Trophoblast cell (in vitro differentiated cells and primary cell): ENCODE measurements at regions not wholly inside any gene's neighbourhood (a gene's known extent, or its start where the extent isn't known, plus 50 kb on each side); places are given as distances from the start of the nearest gene placed in this dataset.

ENCODE experiments used
- DNase-seq, 2 donors: peaks; one replicate each; pipeline ENCODE4 v3.0.0-alpha.2; 2016
- H2AFZ ChIP-seq: 2 replicates; pipeline ENCODE4 v1.6.1; 2013; ENCODE audit warnings: low read length, moderate library complexity, mild to moderate bottlenecking; ENCODE audit not compliant: insufficient read depth, poor library complexity
- H2AK5ac ChIP-seq: 2 replicates; pipeline ENCODE4 v1.6.1; 2013; ENCODE audit warnings: mild to moderate bottlenecking, low read length
- H2BK120ac ChIP-seq: 2 replicates; pipeline ENCODE4 v1.6.1; 2013; ENCODE audit warnings: low read length, mild to moderate bottlenecking, moderate library complexity; ENCODE audit not compliant: insufficient read depth, poor library complexity
- H2BK12ac ChIP-seq: 2 replicates; pipeline ENCODE4 v1.6.1; 2013; ENCODE audit warnings: mild to moderate bottlenecking, low read length, moderate library complexity
- H2BK5ac ChIP-seq: 2 replicates; pipeline ENCODE4 v1.6.1; 2013; ENCODE audit warnings: low read length, low read depth, moderate library complexity, mild to moderate bottlenecking; ENCODE audit not compliant: poor library complexity
- H3K14ac ChIP-seq: 2 replicates; pipeline ENCODE4 v1.6.1; 2013; ENCODE audit warnings: mild to moderate bottlenecking, low read length
- H3K18ac ChIP-seq: 2 replicates; pipeline ENCODE4 v1.6.1; 2013; ENCODE audit warnings: mild to moderate bottlenecking, low read length
- H3K23ac ChIP-seq: 2 replicates; pipeline ENCODE4 v1.6.1; 2013; ENCODE audit warnings: low read length
- H3K27ac ChIP-seq: 2 replicates; pipeline ENCODE4 v1.5.1; 2013; ENCODE audit warnings: low read depth, mild to moderate bottlenecking, inconsistent platforms, low read length, moderate library complexity
- H3K27me3 ChIP-seq: 2 replicates; pipeline ENCODE4 v1.6.1; 2013; ENCODE audit warnings: inconsistent platforms, mild to moderate bottlenecking, low read length, moderate library complexity; ENCODE audit not compliant: insufficient read depth
- H3K36me3 ChIP-seq, 2 experiments: 1 replicate in 1 of 2; 2 replicates in 1 of 2; pipeline ENCODE4 v1.6.1; 2013; ENCODE audit warnings: low read length in 2 of 2, mild to moderate bottlenecking in 2 of 2, moderate library complexity in 1 of 2; ENCODE audit not compliant: insufficient read depth in 2 of 2, control insufficient read depth in 1 of 2
- H3K4ac ChIP-seq: 2 replicates; pipeline ENCODE4 v1.6.1; 2013; ENCODE audit warnings: low read depth, mild to moderate bottlenecking, low read length, moderate library complexity
- H3K4me1 ChIP-seq, 2 experiments: 1 replicate in 1 of 2; 2 replicates in 1 of 2; pipeline ENCODE4 v1.6.1; 2013; ENCODE audit warnings: low read length in 2 of 2, mild to moderate bottlenecking in 2 of 2, moderate library complexity in 1 of 2; ENCODE audit not compliant: insufficient read depth in 2 of 2, control insufficient read depth in 1 of 2
- H3K4me2 ChIP-seq: 2 replicates; pipeline ENCODE4 v1.6.1; 2013; ENCODE audit warnings: inconsistent platforms, mild to moderate bottlenecking, low read length, moderate library complexity
- H3K4me3 ChIP-seq: 2 replicates; pipeline ENCODE4 v1.5.1; 2013; ENCODE audit warnings: mild to moderate bottlenecking, low read depth, low read length, inconsistent platforms
- H3K79me1 ChIP-seq: one replicate; pipeline ENCODE4 v1.6.1; 2013; ENCODE audit warnings: low read length
- H3K79me2 ChIP-seq: 2 replicates; pipeline ENCODE4 v1.6.1; 2013; ENCODE audit warnings: low read length, mild to moderate bottlenecking; ENCODE audit not compliant: control insufficient read depth, insufficient read depth, poor library complexity
- H3K9ac ChIP-seq: 2 replicates; pipeline ENCODE4 v1.6.1; 2013; ENCODE audit warnings: mild to moderate bottlenecking, low read length
- H3K9me3 ChIP-seq: 2 replicates; pipeline ENCODE4 v1.6.1; 2013; ENCODE audit warnings: low read depth, mild to moderate bottlenecking, control low read depth, inconsistent platforms, low read length; ENCODE audit not compliant: insufficient read depth
- H4K12ac ChIP-seq: 2 replicates; pipeline ENCODE4 v1.6.1; 2013; ENCODE audit warnings: low read depth, mild to moderate bottlenecking, low read length, moderate library complexity
- H4K8ac ChIP-seq: 2 replicates; pipeline ENCODE4 v1.6.1; 2013; ENCODE audit warnings: low read depth, mild to moderate bottlenecking, low read length, moderate library complexity
- H4K91ac ChIP-seq: one replicate; pipeline ENCODE4 v1.6.1; 2013; ENCODE audit warnings: low read depth, mild to moderate bottlenecking, low read length, moderate library complexity
- WGBS: extraction: QIAGEN DNeasy Blood & Tissue Kit; methylation state at CpG from one replicate; pipeline ENCODE4 v1.1.7; 2013; ENCODE audit warnings: missing lambda C conversion rate; ENCODE audit not compliant: insufficient read length, insufficient coverage; ENCODE audit errors: extremely low coverage; 5-methylcytosine and 5-hydroxymethylcytosine counted together

GRCh38 chr11:22084564-22084963 lies 108.3 kb upstream of the ANO5 start:
- no peak overlapping the region for H2BK120ac ChIP-seq
- H3K9me3 ChIP-seq: no peaks in the 10 kb centered on the region
- no peak overlapping the region for H2AFZ ChIP-seq
- no peak overlapping the region for H2BK12ac ChIP-seq
- no peak overlapping the region for H3K4ac ChIP-seq
- H3K27me3 ChIP-seq: no peaks in the 10 kb centered on the region
- no peak overlapping the region for H4K91ac ChIP-seq
- H3K4me3 ChIP-seq: no peak overlapping the region
- no peak overlapping the region for H3K27ac ChIP-seq
- H4K12ac ChIP-seq: no peak overlapping the region
- no peak for DNase-seq
- H3K23ac ChIP-seq: no peak overlapping the region
- H2BK5ac ChIP-seq: no peak overlapping the region
- H3K79me1 ChIP-seq: no peaks in the 10 kb centered on the region
- no peak overlapping the region for H2AK5ac ChIP-seq
- no peaks in the 10 kb centered on the region for H3K4me1 ChIP-seq
- H3K4me2 ChIP-seq: no peak overlapping the region
- no peak overlapping the region for H4K8ac ChIP-seq
- no peaks in the 10 kb centered on the region for H3K36me3 ChIP-seq
- no peaks in the 10 kb centered on the region for H3K79me2 ChIP-seq
- no peak overlapping the region for H3K14ac ChIP-seq
- H3K9ac ChIP-seq: no peak overlapping the region
- no peak overlapping the region for H3K18ac ChIP-seq

DNA sequence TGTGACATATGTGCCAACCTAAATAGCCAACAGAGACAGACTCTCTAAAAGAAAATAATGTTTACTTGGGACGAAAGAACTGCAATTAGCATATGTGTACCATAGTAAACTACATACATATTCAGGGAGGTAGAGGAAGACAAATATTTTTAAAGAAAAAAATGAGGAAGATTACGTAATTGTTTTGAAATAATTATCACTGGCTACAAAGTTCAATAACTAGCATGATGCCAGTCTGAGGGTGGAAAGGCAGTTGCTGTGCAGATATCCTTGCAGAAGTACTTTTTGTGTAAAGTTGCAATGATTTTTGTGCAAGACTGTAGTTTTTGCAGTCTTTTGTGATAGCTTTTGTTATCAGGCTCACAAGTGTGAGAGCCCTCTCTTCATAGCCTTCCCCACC lies 103.3 kb upstream of the ANO5 start:
- Histone ChIP-seq H4K8ac (no peak overlapping the region), H3K4me1 (no peaks in the 10 kb centered on the region), H3K9ac (no peak overlapping the region), H2BK12ac (no peak overlapping the region), H3K9me3 (no peaks in the 10 kb centered on the region), H3K27me3 (no peaks in the 10 kb centered on the region), H3K4me3 (no peak overlapping the region), H2AK5ac (no peak overlapping the region), H3K27ac (no peak overlapping the region), H4K12ac (no peak overlapping the region), H3K23ac (no peak overlapping the region), H3K79me1 (no peaks in the 10 kb centered on the region), H3K4ac (no peak overlapping the region), H3K4me2 (no peak overlapping the region), H2BK120ac (no peak overlapping the region), H3K18ac (no peak overlapping the region), H3K14ac (no peak overlapping the region), H3K79me2 (no peaks in the 10 kb centered on the region), H2AFZ (no peak overlapping the region), H2BK5ac (no peak overlapping the region), H4K91ac (no peak overlapping the region), H3K36me3 (no peaks in the 10 kb centered on the region)
- no peak for DNase-seq
- no CpG with 5 or more reads among the region's 2 CpGs for WGBS

DNA sequence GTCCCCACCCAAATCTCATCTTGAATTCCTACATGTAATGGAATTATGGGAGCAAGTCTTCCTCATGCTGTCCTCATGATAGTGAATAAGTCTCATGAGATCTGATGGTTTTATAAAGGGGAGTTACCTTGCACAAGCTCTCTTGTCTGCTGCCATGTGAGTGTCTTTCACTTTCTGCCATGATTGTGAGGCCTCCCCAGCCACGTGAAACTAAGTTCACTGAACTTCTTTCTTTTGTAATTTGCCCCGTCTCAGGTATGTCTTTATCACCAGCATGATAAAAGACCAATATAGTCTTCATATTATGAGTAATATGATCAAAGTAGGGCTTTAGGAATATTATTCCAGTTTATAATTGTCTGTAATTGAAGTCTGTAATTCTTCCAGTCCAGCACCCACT lies 86.3 kb upstream of the ANO5 start:
- H3K27me3 ChIP-seq: no peaks in the 10 kb centered on the region
- no peak overlapping the region for H3K4me2 ChIP-seq
- H2AK5ac ChIP-seq: no peak overlapping the region
- no peak overlapping the region for H3K9ac ChIP-seq
- H3K4me3 ChIP-seq: no peak overlapping the region
- no peak overlapping the region for H3K14ac ChIP-seq
- H4K91ac ChIP-seq: no peak overlapping the region
- H3K9me3 ChIP-seq: no peaks in the 10 kb centered on the region
- H3K23ac ChIP-seq: no peak overlapping the region
- no peak overlapping the region for H2AFZ ChIP-seq
- no peak overlapping the region for H2BK120ac ChIP-seq
- no peak overlapping the region for H2BK12ac ChIP-seq
- no peak overlapping the region for H4K12ac ChIP-seq
- no peak overlapping the region for H3K18ac ChIP-seq
- H3K27ac ChIP-seq: no peak overlapping the region
- no peak overlapping the region for H4K8ac ChIP-seq
- no peaks in the 10 kb centered on the region for H3K79me2 ChIP-seq
- DNase-seq: no peak
- no peaks in the 10 kb centered on the region for H3K79me1 ChIP-seq
- no peak overlapping the region for H2BK5ac ChIP-seq
- WGBS: no CpG with 5 or more reads among the region's 2 CpGs
- no peak overlapping the region for H3K4ac ChIP-seq
- H3K36me3 ChIP-seq: no peaks in the 10 kb centered on the region
- H3K4me1 ChIP-seq: no peaks in the 10 kb centered on the region

DNA sequence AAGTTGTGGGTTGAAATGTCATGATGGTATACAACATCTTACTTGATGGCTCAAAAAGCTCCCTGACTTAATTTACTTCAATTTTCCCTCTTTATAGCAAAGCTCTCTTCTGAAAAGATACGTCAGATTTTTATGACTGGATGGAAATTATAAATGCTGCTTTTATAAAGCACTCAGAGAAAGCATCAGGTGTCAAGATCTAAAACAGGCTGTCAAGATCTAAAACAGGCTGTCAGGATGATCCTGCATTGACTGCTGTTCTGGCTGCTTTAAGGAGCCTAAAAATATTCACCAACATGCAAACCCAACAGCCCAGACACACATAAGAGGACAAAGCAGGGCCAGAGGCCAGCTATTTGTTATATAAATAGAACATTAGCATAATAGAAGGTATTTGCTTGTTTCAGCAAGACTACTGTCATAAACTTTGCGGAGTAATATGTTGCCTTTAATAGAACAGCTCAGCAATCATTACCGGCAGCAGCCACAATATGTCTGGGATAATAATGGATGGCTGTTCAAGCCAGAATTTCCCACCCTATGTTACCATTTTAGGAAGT lies 77.3 kb upstream of the ANO5 start:
- Histone ChIP-seq H3K4ac (no peak overlapping the region), H2AFZ (no peak overlapping the region), H3K36me3 (no peaks in the 10 kb centered on the region), H3K79me2 (no peaks in the 10 kb centered on the region), H4K8ac (no peak overlapping the region), H2BK5ac (no peak overlapping the region), H3K14ac (no peak overlapping the region), H3K9ac (no peak overlapping the region), H2AK5ac (no peak overlapping the region), H2BK120ac (no peak overlapping the region), H2BK12ac (no peak overlapping the region), H3K4me2 (no peak overlapping the region), H3K27ac (no peak overlapping the region), H3K23ac (no peak overlapping the region), H3K27me3 (no peaks in the 10 kb centered on the region), H3K4me1 (no peaks in the 10 kb centered on the region), H3K18ac (no peak overlapping the region), H4K91ac (no peak overlapping the region), H3K4me3 (no peak overlapping the region), H3K9me3 (no peaks in the 10 kb centered on the region), H4K12ac (no peak overlapping the region), H3K79me1 (no peaks in the 10 kb centered on the region)
- DNase-seq: no peak
- WGBS: no CpG with 5 or more reads among the region's 3 CpGs
